Posterior cingulate gyrus (tissue), 11 donors: ENCODE measurements at regions not wholly inside any gene's neighbourhood (a gene's known extent, or its start where the extent isn't known, plus 50 kb on each side); places are given as distances from the start of the nearest gene placed in this dataset.

Source experiments
- DNase-seq, 10 donors: peaks; one replicate each; pipeline versions ENCODE4 v3.0.0 to v3.0.0-alpha.2; 2020 to 2021; ENCODE audit warnings: mixed read lengths in 3 of 10
- intact Hi-C: fragments of 100-400 bp; cut with DNase I; formaldehyde crosslinking; loops from one replicate; pipeline ENCODE4 v1.15.1; 2023

DNA sequence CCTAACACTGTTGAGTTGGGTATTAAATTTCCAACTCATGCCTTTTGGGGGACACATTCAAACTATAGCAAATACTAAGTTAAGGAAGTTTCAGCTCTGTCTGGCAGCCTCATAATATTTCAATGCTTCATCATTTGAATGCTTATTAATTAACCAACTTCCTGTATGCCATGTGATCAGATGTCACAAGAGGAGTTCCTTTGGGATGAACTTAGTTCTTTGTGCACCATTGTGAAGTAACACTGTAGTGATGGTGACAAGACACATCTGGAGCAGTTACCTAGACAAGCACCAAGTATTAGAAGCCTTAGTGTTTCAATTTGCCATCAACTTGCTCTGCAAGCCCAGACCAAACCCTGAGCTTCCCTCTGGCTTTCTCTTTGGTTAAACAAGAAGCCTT, 90.7 kb upstream of the IL12B start:
- DNase-seq: no peak
- intact Hi-C loops: no loop called here

- intact Hi-C loops: no loop called here
- DNase-seq: no peak
These were observed 92.1 kb upstream of the IL12B start for GRCh38 chr5:159422361-159422760.

GRCh38 chr5:159422910-159423309, 92.6 kb upstream of the IL12B start:
- DNase-seq: no peak
- intact Hi-C loops: no loop called here

- no peak for DNase-seq
- intact Hi-C loops: no loop called here
These were observed 93.8 kb upstream of the IL12B start for GRCh38 chr5:159424123-159424522.

GRCh38 chr5:159426694-159427093, 96.4 kb upstream of the IL12B start:
- intact Hi-C loops: no loop called here
- DNase-seq: no peak

GRCh38 chr5:159427180-159428012, 97.1 kb upstream of the IL12B start:
- DNase-seq: no peak
- intact Hi-C loops: no loop called here

DNA sequence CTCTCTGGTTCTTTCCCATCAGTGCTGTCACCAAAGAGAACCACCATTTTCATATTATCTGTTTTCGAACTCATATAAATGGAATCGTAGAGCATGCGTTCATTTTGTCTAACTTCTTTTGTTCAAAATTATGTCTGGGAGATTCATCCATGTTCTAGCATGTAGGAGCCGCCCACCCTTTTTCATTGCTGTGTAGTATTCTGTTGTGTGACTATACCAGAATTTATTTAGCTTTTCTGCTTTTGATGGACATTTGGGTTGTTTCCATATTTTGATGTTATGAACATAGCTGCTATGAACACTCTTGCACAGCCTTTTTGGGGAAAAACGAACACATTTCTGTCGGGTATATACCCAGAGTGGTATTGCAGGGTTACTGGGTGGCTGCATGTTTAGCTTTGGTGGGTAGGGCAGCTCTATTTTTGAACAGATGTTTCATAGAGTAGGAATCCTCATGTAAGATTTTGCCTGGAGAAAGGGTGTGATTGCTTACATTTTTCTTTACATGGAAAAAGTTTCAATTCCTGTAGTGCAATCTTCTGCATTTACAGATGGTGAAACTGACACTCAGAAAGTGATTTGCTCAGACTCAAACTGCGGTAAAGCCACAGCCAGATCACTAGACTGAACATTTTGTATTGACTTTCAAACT, 100.2 kb upstream of the IL12B start:
- intact Hi-C loops: no loop called here
- DNase-seq: no peak

DNA sequence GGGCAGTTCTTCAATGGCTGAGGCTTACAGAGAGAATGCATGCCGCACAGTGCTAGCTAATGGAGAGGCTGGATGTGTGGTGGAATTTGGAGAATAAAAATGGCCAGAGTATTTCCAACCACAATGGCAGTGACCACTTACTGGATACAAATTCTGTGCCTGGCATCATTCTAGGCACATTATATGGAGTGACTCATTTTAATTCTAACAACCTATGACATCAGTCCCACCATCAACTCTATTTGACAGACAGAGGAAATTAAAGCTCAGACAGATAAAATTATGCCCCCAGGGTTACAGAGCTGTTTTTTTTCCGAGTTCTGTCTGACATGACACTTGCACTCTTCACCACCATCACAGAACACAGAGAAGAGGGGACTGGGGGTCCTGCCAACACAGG, 105.6 kb upstream of the IL12B start:
- intact Hi-C loops: no loop called here
- DNase-seq: no peak

GRCh38 chr5:159438092-159438491, 107.8 kb upstream of the IL12B start:
- DNase-seq: no peak
- intact Hi-C loops: no loop called here

GRCh38 chr5:159439002-159439401, 108.7 kb upstream of the IL12B start:
- no peak for DNase-seq
- intact Hi-C loops: no loop called here

DNA sequence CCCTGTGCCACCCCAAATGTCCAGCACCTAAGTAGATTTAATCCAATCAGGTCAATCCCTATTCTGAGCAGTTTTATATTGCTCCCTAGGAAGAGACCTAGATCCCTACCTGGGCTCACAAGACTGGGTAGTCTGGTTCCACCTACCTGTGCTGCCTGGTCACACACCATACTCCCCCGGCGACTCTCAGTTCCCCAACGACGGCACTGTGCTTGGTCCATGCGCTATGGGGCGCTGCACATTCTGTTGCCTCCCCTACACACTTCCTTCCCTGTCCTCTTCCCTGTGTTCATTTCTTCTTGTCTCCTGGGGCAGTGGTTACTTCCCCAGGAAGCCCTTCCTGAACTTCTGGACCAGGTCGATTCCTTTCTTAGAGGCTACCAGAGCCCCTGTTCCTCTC, 109.9 kb upstream of the IL12B start:
- no peak for DNase-seq
- intact Hi-C loops: loop anchor here (10.0 kb wide), 1 partner anchor 335 kb away; no protein-coding TSS in a partner anchor

DNA sequence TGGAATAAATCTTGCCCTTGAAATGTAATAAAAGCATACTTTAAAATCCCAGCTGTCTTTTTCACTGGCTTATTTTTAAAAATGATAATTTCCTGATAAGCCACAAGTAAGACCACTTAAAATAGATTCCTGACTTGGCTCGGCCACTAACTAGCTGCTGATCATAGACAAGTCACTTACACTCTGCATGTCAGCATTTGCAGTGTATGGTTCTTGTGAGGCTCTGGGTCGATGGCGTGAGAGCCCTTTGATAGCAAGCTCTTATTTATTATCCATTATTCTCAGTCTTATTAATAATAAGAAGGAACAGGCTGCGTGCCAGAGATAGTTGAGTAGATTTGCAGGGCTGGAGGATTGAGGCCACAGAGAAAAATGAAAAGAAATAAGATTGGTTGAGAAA, 110.7 kb upstream of the IL12B start:
- intact Hi-C loops: loop anchor here (10.0 kb wide), 1 partner anchor 334 kb away; no protein-coding TSS in a partner anchor

DNA sequence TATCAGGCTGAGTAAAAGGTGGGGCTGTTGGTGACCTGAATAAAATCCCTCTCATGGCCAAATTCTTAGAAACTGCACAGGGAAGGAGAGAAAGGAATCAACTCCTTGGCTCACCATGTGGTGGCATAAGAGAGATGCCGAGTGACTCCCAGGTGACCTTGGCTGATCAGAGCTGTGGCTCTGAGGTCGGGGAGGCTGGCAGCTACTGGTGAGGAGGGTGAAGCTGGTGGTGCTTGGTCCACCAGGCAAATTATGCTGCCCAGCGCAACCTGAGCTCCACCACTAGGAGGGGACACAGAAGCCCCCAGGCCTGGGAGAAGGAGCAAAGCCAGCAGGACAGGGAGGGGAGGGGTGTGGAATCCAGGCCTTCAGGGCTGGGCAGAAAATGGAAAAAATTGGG, 111.2 kb upstream of the IL12B start:
- DNase-seq: no peak

More for the DNA sequence above, 110.7 kb upstream of the IL12B start:
- no peak for DNase-seq

DNA sequence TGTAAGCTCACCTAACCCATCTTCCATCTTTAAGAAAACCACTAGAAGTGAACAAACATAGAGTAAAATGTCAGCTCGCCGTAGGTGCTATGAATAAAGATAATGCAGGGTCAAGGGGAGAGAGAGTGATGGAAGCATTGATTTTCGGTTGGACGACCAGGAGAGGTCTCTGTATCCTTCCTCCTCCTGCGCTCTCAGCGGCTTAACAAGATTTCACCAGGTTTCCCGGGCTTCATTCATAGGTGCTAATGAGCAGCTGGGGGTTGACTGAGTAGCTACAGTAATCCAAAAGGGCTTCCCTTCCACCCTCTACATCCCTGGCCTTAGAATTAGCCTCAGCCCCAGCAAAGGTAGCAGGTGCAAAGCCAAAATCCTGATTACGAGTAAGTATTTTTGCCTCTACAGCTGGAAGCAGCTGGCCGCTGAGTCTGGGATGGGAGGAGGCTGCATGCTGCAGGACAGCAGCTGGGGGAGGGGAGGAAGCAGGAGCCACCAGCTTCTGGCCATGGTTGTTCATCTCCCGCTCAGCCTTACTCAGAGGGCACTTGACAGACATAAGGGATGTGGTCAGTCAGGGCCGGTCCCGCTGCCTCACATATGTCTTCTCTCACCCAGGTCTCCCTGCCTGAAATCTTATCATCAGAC, 112.0 kb upstream of the IL12B start:
- DNase-seq: no peak
- intact Hi-C loops: loop anchor here (2.0 to 10.0 kb wide), 2 partner anchors 332 to 544 kb away; no protein-coding TSS in a partner anchor

More for the DNA sequence above, 111.2 kb upstream of the IL12B start:
- intact Hi-C loops: loop anchor here (10.0 kb wide), 1 partner anchor 333 kb away; no protein-coding TSS in a partner anchor

DNA sequence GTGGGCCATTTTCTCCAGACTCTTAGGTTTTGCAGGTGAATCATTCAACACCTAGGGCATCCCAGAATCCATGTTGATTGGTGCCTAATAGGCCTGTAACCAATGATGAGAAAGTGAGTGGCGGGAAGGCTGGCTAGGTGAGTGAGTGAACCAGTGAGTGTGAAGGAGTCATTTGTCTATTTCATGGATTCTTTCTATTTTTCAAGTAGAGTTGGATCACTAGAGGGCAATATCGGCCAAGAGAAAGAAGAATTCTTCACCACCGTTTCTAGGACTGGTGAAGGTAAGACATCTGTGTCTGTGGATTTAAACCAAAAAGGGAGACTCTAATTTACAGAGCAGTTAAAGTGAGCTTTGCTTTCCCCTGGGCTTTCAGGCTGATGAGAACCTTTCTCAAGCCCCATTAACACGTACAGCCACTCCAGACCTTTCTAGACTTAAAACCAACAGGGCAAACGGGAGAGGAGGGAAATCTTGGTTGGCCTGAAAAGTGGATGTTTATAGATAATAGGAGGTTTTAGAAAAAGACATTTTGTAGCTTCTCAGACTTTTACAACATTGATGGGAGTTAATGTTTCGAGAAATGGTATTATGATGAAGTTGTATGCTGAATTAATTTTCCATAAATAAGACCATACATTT, 114.3 kb upstream of the IL12B start:
- no peak for DNase-seq
- intact Hi-C loops: loop anchor here (1.0 to 10.0 kb wide), 2 partner anchors 330 to 472 kb away; partner anchors contain the start of gene ADRA1B

DNA sequence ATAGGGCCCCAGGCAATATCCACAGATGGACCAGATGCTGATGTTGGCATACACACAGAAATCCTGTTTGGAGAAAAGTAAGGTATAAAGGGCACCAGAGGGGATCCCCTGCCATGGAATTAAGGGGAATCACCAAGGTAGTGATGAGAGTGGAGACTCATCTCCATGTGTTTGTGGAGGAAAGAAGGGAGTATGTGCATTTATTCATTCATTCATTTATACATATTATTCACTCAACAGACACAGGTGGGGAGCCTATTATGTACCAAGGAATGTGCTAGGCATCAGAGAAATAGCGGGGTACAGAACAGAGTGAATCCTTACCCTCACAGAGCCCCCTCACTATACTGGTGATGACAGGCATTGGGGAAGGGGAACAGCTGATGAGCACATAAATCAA, 116.8 kb upstream of the IL12B start:
- intact Hi-C loops: loop anchor here (10.0 kb wide), 1 partner anchor 328 kb away; no protein-coding TSS in a partner anchor

DNA sequence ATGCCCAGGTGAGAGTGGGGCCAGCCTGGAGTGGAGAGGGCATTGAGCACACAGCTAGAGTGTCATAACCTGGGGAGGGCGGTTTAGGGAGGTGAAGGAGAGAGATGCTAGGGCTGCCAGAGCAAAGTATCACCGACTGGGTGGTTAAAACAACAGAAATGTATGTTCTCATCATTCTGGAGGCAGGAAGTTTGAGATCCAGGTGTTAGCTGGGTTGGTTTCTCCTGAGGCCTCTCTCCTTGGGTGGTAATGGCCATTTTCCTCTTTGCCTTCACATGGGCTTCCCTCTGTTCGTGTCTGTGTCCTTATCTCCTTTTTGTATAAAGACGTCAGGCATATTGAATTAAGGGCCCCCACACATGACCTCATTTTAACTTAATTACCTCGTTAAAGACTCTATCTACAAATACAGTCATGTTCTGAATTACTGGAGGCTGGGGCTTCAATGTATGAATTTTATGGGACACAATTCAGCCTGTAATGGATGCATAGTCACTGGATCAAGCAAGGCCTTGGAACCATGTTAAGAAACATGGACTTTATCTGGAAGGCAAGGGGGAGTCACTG, 118.6 kb upstream of the IL12B start:
- DNase-seq: no peak
- intact Hi-C loops: loop anchor here (10.0 kb wide), 1 partner anchor 326 kb away; no protein-coding TSS in a partner anchor

More for the DNA sequence above, 116.8 kb upstream of the IL12B start:
- no peak for DNase-seq

- no peak for DNase-seq
- intact Hi-C loops: loop anchor here (10.0 kb wide), 2 partner anchors 205 to 325 kb away; no protein-coding TSS in a partner anchor
These were observed 119.6 kb upstream of the IL12B start for GRCh38 chr5:159449925-159450324.

GRCh38 chr5:159450417-159450816, 120.1 kb upstream of the IL12B start:
- intact Hi-C loops: loop anchor here (10.0 kb wide), 1 partner anchor 204 kb away; no protein-coding TSS in a partner anchor
- DNase-seq: no peak
